ENCODE measurements at regions not wholly inside any gene's neighbourhood (a gene's known extent, or its start where the extent isn't known, plus 50 kb on each side); places are given as distances from the start of the nearest gene placed in this dataset.
"Not testable (repeated sequence)": the region's sequence is repeated elsewhere in the genome, so short reads cannot be mapped to it uniquely, and the experiment has no call there.

DNA sequence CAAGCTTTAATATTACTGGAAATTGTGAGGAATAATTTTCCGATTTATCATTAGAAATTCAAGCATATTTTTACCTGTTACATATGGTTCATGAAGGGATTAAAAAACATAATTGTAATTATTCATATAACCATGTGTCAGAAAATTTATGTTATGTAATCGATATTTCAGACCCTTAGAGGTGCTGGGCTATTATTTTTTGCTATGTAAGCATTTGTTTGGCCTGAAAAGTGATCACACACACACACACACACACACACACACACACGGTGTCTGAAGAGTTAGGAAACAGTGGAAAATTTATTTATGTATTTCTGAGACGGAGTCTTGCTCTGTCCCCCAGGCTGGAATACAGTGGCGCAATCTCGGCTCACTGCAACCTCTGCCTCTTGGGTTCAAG lies 375.5 kb downstream of the PTH2R start:
- TF ChIP-seq CTCF (IDR thresholded peaks at IDR 0.05) = no peak
- DNase-seq (ENCODE audit: low spot score) = no peak
- no peak overlapping the region for H3K4me3 ChIP-seq
- H3K27ac ChIP-seq = no peak overlapping the region

DNA sequence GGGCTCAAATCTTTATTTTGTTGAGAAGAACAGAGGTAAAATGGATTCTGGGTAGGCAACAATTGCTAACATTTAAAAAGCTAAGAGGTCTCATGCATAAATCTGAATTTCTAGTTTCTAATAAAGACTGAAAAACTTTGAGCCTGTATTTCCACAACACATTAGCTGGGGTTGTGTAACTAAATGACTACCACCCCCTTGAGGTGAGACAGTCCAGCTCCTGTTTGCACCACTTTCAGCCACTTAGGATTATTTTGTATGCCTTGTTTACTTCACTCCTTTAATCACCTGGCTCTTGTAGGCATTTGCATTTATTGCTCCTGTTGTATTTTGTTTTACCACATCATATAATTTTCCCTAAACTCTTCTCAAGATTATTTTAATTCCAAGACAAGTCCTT lies 376.6 kb downstream of the PTH2R start:
- TF ChIP-seq CTCF (IDR thresholded peaks at IDR 0.05) = no peak
- no peak overlapping the region for H3K4me3 ChIP-seq
- no peak overlapping the region for H3K27ac ChIP-seq
- no peak for DNase-seq (ENCODE audit: low spot score)

GRCh38 chr2:208784774-208785173 lies 378.2 kb downstream of the PTH2R start:
- not testable (repeated sequence) for H3K27ac ChIP-seq; H3K4me3 ChIP-seq; DNase-seq (ENCODE audit: low spot score)

- no peak overlapping the region for H3K27ac ChIP-seq
- no peak overlapping the region for H3K4me3 ChIP-seq
- no peak for DNase-seq (ENCODE audit: low spot score)
- TF ChIP-seq CTCF (IDR thresholded peaks at IDR 0.05) = no peak
These were observed 384.7 kb downstream of the PTH2R start for GRCh38 chr2:208791257-208791656.

- no peak for DNase-seq (ENCODE audit: low spot score)
- no peak for TF ChIP-seq CTCF (IDR thresholded peaks at IDR 0.05)
- Histone ChIP-seq H3K27ac (no peak overlapping the region), H3K4me3 (no peak overlapping the region)
These were observed 386.2 kb downstream of the PTH2R start for GRCh38 chr2:208792766-208793165.

GRCh38 chr2:208793434-208793833 lies 386.8 kb downstream of the PTH2R start:
- no peak for DNase-seq (ENCODE audit: low spot score)
- no peak for TF ChIP-seq CTCF (IDR thresholded peaks at IDR 0.05)
- H3K4me3 ChIP-seq = no peak overlapping the region
- no peak overlapping the region for H3K27ac ChIP-seq

DNA sequence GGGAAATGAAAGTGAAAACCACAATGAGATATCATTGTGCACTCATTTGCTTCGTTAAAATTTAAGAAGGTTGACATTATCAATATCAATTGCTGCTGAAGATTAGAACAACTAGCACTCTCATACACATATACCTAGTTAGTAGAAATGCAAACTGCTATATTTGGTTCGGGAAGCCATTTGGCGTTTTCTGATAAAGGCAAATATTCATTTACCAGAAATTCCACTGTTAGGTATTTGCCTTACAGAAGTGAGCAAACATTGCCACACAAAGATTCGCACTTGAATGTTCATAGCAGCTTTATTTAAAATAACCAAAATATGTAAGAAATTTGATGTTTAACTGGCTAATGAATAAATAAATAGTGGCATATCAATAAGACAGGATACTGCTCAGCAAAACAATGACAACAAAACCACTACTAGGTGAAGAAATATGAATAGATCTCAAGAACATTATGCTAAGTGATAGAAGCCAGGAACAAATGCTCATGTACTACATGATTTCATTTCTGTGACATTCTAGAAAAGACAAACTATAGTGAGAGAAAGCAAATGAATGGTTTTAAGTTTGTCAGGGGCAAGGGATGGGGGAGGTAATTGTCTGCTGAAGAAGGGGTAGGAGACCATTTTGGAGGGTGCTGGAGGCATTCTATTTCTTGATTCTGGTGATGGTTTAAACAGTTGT lies 387.8 kb downstream of the PTH2R start:
- no peak overlapping the region for H3K4me3 ChIP-seq
- no peak for TF ChIP-seq CTCF (IDR thresholded peaks at IDR 0.05)

More for the DNA sequence above, 387.8 kb downstream of the PTH2R start:
- H3K27ac ChIP-seq = no peak overlapping the region
- no peak for DNase-seq (ENCODE audit: low spot score)
